ENCODE measurements at regions not wholly inside any gene's neighbourhood (a gene's known extent, or its start where the extent isn't known, plus 50 kb on each side); places are given as distances from the start of the nearest gene placed in this dataset.

GRCh38 chr1:38505944-38506343, 353.6 kb downstream of the RRAGC start:
- no peaks in the 10 kb centered on the region for H3K9me3 Mint-ChIP-seq
- H3K14ac ChIP-seq (ENCODE audit: insufficient read depth, low read length) = no peak overlapping the region
- H2BK15ac ChIP-seq (ENCODE audit: low read depth, low read length) = no peak overlapping the region
- peaks cover 3% of the 10 kb centered on the region; the same call in 1 of the 2 replicates for H3K4me1 ChIP-seq (ENCODE audit: insufficient read depth, low read length)
- H3K56ac ChIP-seq (ENCODE audit: insufficient read length, low read depth, low read length) = no peak overlapping the region
- H2BK12ac ChIP-seq (ENCODE audit: insufficient read length, low read depth, low read length) = no peak overlapping the region
- H2AFZ ChIP-seq (ENCODE audit: low read length) = no peak overlapping the region
- no peak overlapping the region for H2BK20ac ChIP-seq (ENCODE audit: low read depth, low read length, poor library complexity, severe bottlenecking)
- no peaks in the 10 kb centered on the region for H3K9me3 ChIP-seq (ENCODE audit: control insufficient read depth, low read depth, low read length)
- H3K4me1 Mint-ChIP-seq = peaks cover 27 to 28% of the 10 kb centered on the region in 2 experiments
- no peak overlapping the region for H3K27ac ChIP-seq (ENCODE audit: insufficient read length, low read depth, low read length)
- no peak overlapping the region; a peak in 1 of 5 replicates for H3K4me3 Mint-ChIP-seq
- H2AK5ac ChIP-seq (ENCODE audit: insufficient read length, low read length) = no peak overlapping the region
- no peak for TF ChIP-seq CTCF (conservative IDR thresholded peaks at IDR 0.05)
- H4K5ac ChIP-seq (ENCODE audit: insufficient read length, low read depth, low read length) = no peak overlapping the region
- H3K27ac Mint-ChIP-seq = no peak overlapping the region
- no peaks in the 10 kb centered on the region; the same call in 1 of the 2 replicates for H3K27me3 ChIP-seq (ENCODE audit: insufficient read depth, low read length)
- DNase-seq = no peak
- no peak overlapping the region for H3K18ac ChIP-seq (ENCODE audit: insufficient read length, low read depth, low read length)
- no peak overlapping the region for H3K9ac ChIP-seq (ENCODE audit: extremely low read depth, insufficient read length, low read length)
- no CpG with 5 or more reads among the region's 8 CpGs for WGBS (ENCODE audit: extremely low coverage, insufficient read length, low lambda C conversion rate)
- no peak overlapping the region for H3T11ph ChIP-seq (ENCODE audit: low read length)
- H3K36me3 Mint-ChIP-seq (ENCODE audit: insufficient read depth in 1 of 3, low read depth in 3 of 3) = no peaks in the 10 kb centered on the region
- no peak overlapping the region for H2BK5ac ChIP-seq (ENCODE audit: insufficient read length, low read length)
- H4K91ac ChIP-seq (ENCODE audit: insufficient read length, low read depth, low read length) = no peak overlapping the region
- no peaks in the 10 kb centered on the region for H3K79me1 ChIP-seq (ENCODE audit: insufficient read depth, low read depth, low read length, poor library complexity, severe bottlenecking)
- no peak overlapping the region for H2BK120ac ChIP-seq (ENCODE audit: low read depth, low read length, poor library complexity, severe bottlenecking)
- no peak overlapping the region for H3K4me2 ChIP-seq (ENCODE audit: insufficient read depth, insufficient read length, low read length)
- H4K8ac ChIP-seq (replicated peaks; ENCODE audit: insufficient read length, low read depth, low read length) = no peak overlapping the region
- H3K4ac ChIP-seq (ENCODE audit: low read depth, low read length) = no peak overlapping the region
- H3K27me3 Mint-ChIP-seq (ENCODE audit: low read depth) = peaks cover 9% of the 10 kb centered on the region
- H3K23ac ChIP-seq (ENCODE audit: insufficient read length, low read depth, low read length) = no peak overlapping the region
- H3K23me2 ChIP-seq (ENCODE audit: insufficient read length, low read depth, low read length, poor library complexity, severe bottlenecking) = no peaks in the 10 kb centered on the region
- no peaks in the 10 kb centered on the region for H4K20me1 ChIP-seq (ENCODE audit: control insufficient read depth, insufficient read depth, insufficient read length)
- H3K79me2 ChIP-seq (ENCODE audit: insufficient read depth, low read length) = no peaks in the 10 kb centered on the region

Data from H9 (cell line).